ENCODE measurements at regions not wholly inside any gene's neighbourhood (a gene's known extent, or its start where the extent isn't known, plus 50 kb on each side); places are given as distances from the start of the nearest gene placed in this dataset.

GRCh38 chr5:8520917-8521316, 652.0 kb downstream of the MTRR start:
- ChIA-PET RAD21 (ENCODE audit: unreplicated experiment) (no interaction called here), POLR2A (interaction anchor here (0.6 kb wide), 1 partner anchor 10 kb away, joined by 4 read pairs; no protein-coding TSS in a partner anchor), SMC1A (ENCODE audit: uncharacterized antibody, unreplicated experiment) (no interaction called here), CTCF (no interaction called here)
- Histone ChIP-seq H3K79me2 (ENCODE audit: control insufficient read depth, insufficient read depth, low read length) (no peaks in the 10 kb centered on the region), H2AFZ (ENCODE audit: control insufficient read depth, low read depth, low read length) (no peak overlapping the region), H3K36me3 (ENCODE audit: control insufficient read depth in 2 of 2, insufficient read depth in 2 of 2, low read length in 1 of 2) (no peaks in the 10 kb centered on the region), H3K9ac (ENCODE audit: control insufficient read depth, insufficient read depth, low read length) (no peak overlapping the region), H3K4me2 (ENCODE audit: control insufficient read depth, insufficient read depth) (no peak overlapping the region), H3K4me1 (ENCODE audit: control insufficient read depth, insufficient read depth, low read length) (no peaks in the 10 kb centered on the region), H3K4me3 (no peak overlapping the region), H3K9me3 (replicated peaks; ENCODE audit: control insufficient read depth, insufficient read depth, low read length) (no peaks in the 10 kb centered on the region), H4K20me1 (ENCODE audit: control insufficient read depth, insufficient read depth) (no peaks in the 10 kb centered on the region), H3K27ac (ENCODE audit: control insufficient read depth, insufficient read depth) (no peak overlapping the region), H3K27me3 (replicated peaks in 1 of 2; ENCODE audit: control insufficient read depth in 2 of 2, insufficient read depth in 2 of 2, low read length in 1 of 2) (no peaks in the 10 kb centered on the region)
- BruUV-seq (replicated peaks) = no TSS peak
- FAIRE-seq (no peak), DNase-seq (ENCODE audit: low read depth, low spot score) (no peak), ATAC-seq (no peak)
- in situ Hi-C loops (cut with MboI) = no loop called here
- 34% methylated on average over 3 of the region's 3 CpGs for WGBS (ENCODE audit: insufficient coverage, insufficient replicate concordance, low lambda C conversion rate, missing lambda C conversion rate)
- TF ChIP-seq BHLHE40 (IDR thresholded peaks at IDR 0.05; ENCODE audit: borderline replicate concordance in 1 of 2, low read depth in 2 of 2, low read length in 1 of 2) = no peak
- no peak for TF ChIP-seq GABPA (IDR thresholded peaks at IDR 0.05; ENCODE audit: low read depth)
- no peak for TF ChIP-seq MXI1 (IDR thresholded peaks at IDR 0.05; ENCODE audit: low read depth, low read length)
- no peak for TF ChIP-seq KAT2A (conservative IDR thresholded peaks at IDR 0.05; ENCODE audit: control insufficient read depth, low read depth, low read length)
- TF ChIP-seq JUND (IDR thresholded peaks at IDR 0.05; ENCODE audit: low read depth, low read length) = no peak
- TF ChIP-seq SREBF1 (IDR thresholded peaks at IDR 0.05; ENCODE audit: low read length) = no peak
- intact Hi-C loops (cut with micrococcal nuclease; ENCODE audit: unreplicated experiment) = no loop called here

- Histone ChIP-seq H3K9ac (ENCODE audit: control insufficient read depth, insufficient read depth, low read length) (no peak overlapping the region), H3K27me3 (replicated peaks in 1 of 2; ENCODE audit: control insufficient read depth in 2 of 2, insufficient read depth in 2 of 2, low read length in 1 of 2) (no peaks in the 10 kb centered on the region), H3K36me3 (ENCODE audit: control insufficient read depth in 2 of 2, insufficient read depth in 2 of 2, low read length in 1 of 2) (no peaks in the 10 kb centered on the region), H3K79me2 (ENCODE audit: control insufficient read depth, insufficient read depth, low read length) (no peaks in the 10 kb centered on the region), H3K4me2 (ENCODE audit: control insufficient read depth, insufficient read depth) (no peak overlapping the region), H3K27ac (ENCODE audit: control insufficient read depth, insufficient read depth) (no peak overlapping the region), H2AFZ (ENCODE audit: control insufficient read depth, low read depth, low read length) (no peak overlapping the region), H3K9me3 (replicated peaks; ENCODE audit: control insufficient read depth, insufficient read depth, low read length) (no peaks in the 10 kb centered on the region), H3K4me1 (ENCODE audit: control insufficient read depth, insufficient read depth, low read length) (no peaks in the 10 kb centered on the region), H3K4me3 (no peak overlapping the region), H4K20me1 (ENCODE audit: control insufficient read depth, insufficient read depth) (no peaks in the 10 kb centered on the region)
- SMC1A ChIA-PET (ENCODE audit: uncharacterized antibody, unreplicated experiment) = no interaction called here
- DNase-seq (ENCODE audit: low read depth, low spot score) (no peak), ATAC-seq (no peak), FAIRE-seq (no peak)
- no TSS peak for BruUV-seq (replicated peaks)
- POLR2A ChIA-PET = no interaction called here
- 38% methylated on average over 8 of the region's 8 CpGs for WGBS (ENCODE audit: insufficient coverage, insufficient replicate concordance, low lambda C conversion rate, missing lambda C conversion rate)
- intact Hi-C loops (cut with micrococcal nuclease; ENCODE audit: unreplicated experiment) (no loop called here), in situ Hi-C loops (cut with MboI) (no loop called here)
- CTCF ChIA-PET = no interaction called here
- RAD21 ChIA-PET (ENCODE audit: unreplicated experiment) = no interaction called here
- no peak for TF ChIP-seq LARP7 (IDR thresholded peaks at IDR 0.05)
- no peak for TF ChIP-seq POLR2AphosphoS5 (IDR thresholded peaks at IDR 0.05; ENCODE audit: low read length)
- no peak for TF ChIP-seq HDAC6 (IDR thresholded peaks at IDR 0.05; ENCODE audit: unreplicated experiment)
- no peak for TF ChIP-seq POLR2A (IDR thresholded peaks at IDR 0.05; ENCODE audit: low read depth, low read length)
- no peak for TF ChIP-seq CREM (IDR thresholded peaks at IDR 0.05; ENCODE audit: low read depth)
- TF ChIP-seq RELA (IDR thresholded peaks at IDR 0.05; ENCODE audit: borderline replicate concordance, partially characterized antibody) = no peak
- no peak for TF ChIP-seq MXI1 (IDR thresholded peaks at IDR 0.05; ENCODE audit: low read depth, low read length)
- TF ChIP-seq NRF1 (conservative IDR thresholded peaks at IDR 0.05; ENCODE audit: low read depth, low read length) = no peak
- TF ChIP-seq CTCF (IDR thresholded peaks at IDR 0.05 in 2 of 3, conservative IDR thresholded peaks at IDR 0.05 in 1 of 3; ENCODE audit: control insufficient read depth in 2 of 3, extremely low read depth in 1 of 3, insufficient read depth in 1 of 3, low read depth in 3 of 3, low read length in 3 of 3) = no peak
- no peak for TF ChIP-seq USF1 (IDR thresholded peaks at IDR 0.05; ENCODE audit: borderline replicate concordance, extremely low read length, insufficient read depth, low read depth, low read length)
- no peak for TF ChIP-seq PAX5 (IDR thresholded peaks at IDR 0.05; ENCODE audit: borderline replicate concordance, low read depth, low read length)
Measured at GRCh38 chr5:8521991-8522390, 653.0 kb downstream of the MTRR start.

Measured in GM12878 (cell line).